WTC11 (cell line): ENCODE measurements at regions not wholly inside any gene's neighbourhood (a gene's known extent, or its start where the extent isn't known, plus 50 kb on each side); places are given as distances from the start of the nearest gene placed in this dataset.

Experiments
- ATAC-seq: fragments of 200-7000 bp; cut with Tn5 transposase; 2 replicates; pipeline ENCODE4 v1.10.0; 2021; ENCODE audit warnings: mild to moderate bottlenecking, moderate library complexity
- CTCF ChIA-PET: fragments of 300-600 bp; sonication (Branson Sonifier 250); formaldehyde crosslinking; loops from one replicate; lab custom pipeline; 2021; ENCODE audit warnings: antibody characterized with exemption; lab: Charles Lee
- POLR2A ChIA-PET: fragments of 350-600 bp; sonication (Branson Sonifier 250); formaldehyde crosslinking; loops from one replicate; lab custom pipeline; 2021; ENCODE audit warnings: antibody characterized with exemption; lab: Charles Lee
- DNase-seq: peaks from one replicate; pipeline ENCODE4 v3.0.0; 2021; ENCODE audit warnings: low spot score
- H3K27ac Mint-ChIP-seq: 2 replicates; pipeline ENCODE4 v1.8.0; 2021; ENCODE audit warnings: mixed read lengths
- H3K27me3 Mint-ChIP-seq: 2 replicates; pipeline ENCODE4 v1.8.0; 2021; ENCODE audit warnings: low read depth, mild to moderate bottlenecking, moderate library complexity, mixed read lengths
- H3K36me3 Mint-ChIP-seq: 2 replicates; pipeline ENCODE4 v1.8.0; 2021; ENCODE audit warnings: mixed read lengths
- H3K4me1 Mint-ChIP-seq: 2 replicates; pipeline ENCODE4 v1.8.0; 2022; ENCODE audit warnings: mixed read lengths
- H3K4me3 Mint-ChIP-seq: 2 replicates; pipeline ENCODE4 v1.8.0; 2021; ENCODE audit warnings: mild to moderate bottlenecking, moderate library complexity, mixed read lengths
- H3K9me3 Mint-ChIP-seq: 2 replicates; pipeline ENCODE4 v1.8.0; 2021; ENCODE audit warnings: mixed read lengths
- ATF2 ChIP-seq: sonication (generic); formaldehyde crosslinking; IDR thresholded peaks from 2 replicates; pipeline ENCODE4 v1.8.1; 2022; ENCODE audit warnings: low read depth, missing genetic modification reagents, borderline replicate concordance
- CBFB ChIP-seq: sonication (generic); formaldehyde crosslinking; IDR thresholded peaks from 2 replicates; pipeline ENCODE4 v1.8.1; 2022; ENCODE audit warnings: mild to moderate bottlenecking, low read depth, missing genetic modification reagents
- CREB1 ChIP-seq: sonication (generic); formaldehyde crosslinking; IDR thresholded peaks from 2 replicates; pipeline ENCODE4 v1.8.0; 2023; ENCODE audit warnings: mild to moderate bottlenecking, missing genetic modification reagents
- EMX1 ChIP-seq: fragments of 250-450 bp; sonication (Bioruptor Pico); IDR thresholded peaks from 2 replicates; pipeline ENCODE4 v1.8.0; 2021; ENCODE audit warnings: mild to moderate bottlenecking
- ERG ChIP-seq: fragments of 250-450 bp; sonication (Bioruptor Pico); IDR thresholded peaks from 2 replicates; pipeline ENCODE4 v1.8.0; 2021; ENCODE audit warnings: mild to moderate bottlenecking
- ESRRA ChIP-seq: sonication (generic); formaldehyde crosslinking; IDR thresholded peaks from 2 replicates; pipeline ENCODE4 v1.8.1; 2022; ENCODE audit warnings: mild to moderate bottlenecking, missing genetic modification reagents, borderline replicate concordance
- GTF2I ChIP-seq: fragments of 250-450 bp; sonication (Bioruptor Pico); conservative IDR thresholded peaks from 2 replicates; pipeline ENCODE4 v1.4.0; 2021; ENCODE audit warnings: mild to moderate bottlenecking
- KAT7 ChIP-seq: sonication (generic); formaldehyde crosslinking; IDR thresholded peaks from 2 replicates; pipeline ENCODE4 v1.8.1; 2023; ENCODE audit warnings: missing genetic modification reagents, mild to moderate bottlenecking, borderline replicate concordance
- NFE2L1 ChIP-seq: sonication (generic); formaldehyde crosslinking; IDR thresholded peaks from 2 replicates; pipeline ENCODE4 v1.8.1; 2023; ENCODE audit warnings: missing genetic modification reagents
- NFYB ChIP-seq: sonication (generic); formaldehyde crosslinking; conservative IDR thresholded peaks from 2 replicates; pipeline ENCODE4 v1.8.0; 2022; ENCODE audit warnings: low read depth, missing genetic modification reagents
- ZBTB21 ChIP-seq: sonication (generic); formaldehyde crosslinking; IDR thresholded peaks from 2 replicates; pipeline ENCODE4 v1.8.1; 2023; ENCODE audit warnings: mild to moderate bottlenecking, missing genetic modification reagents, borderline replicate concordance
- ZNF138 ChIP-seq: sonication (generic); formaldehyde crosslinking; conservative IDR thresholded peaks from 2 replicates; pipeline ENCODE4 v1.8.1; 2022; ENCODE audit warnings: mild to moderate bottlenecking, moderate library complexity, missing genetic modification reagents
- ZNF232 ChIP-seq: sonication (generic); formaldehyde crosslinking; IDR thresholded peaks from 2 replicates; pipeline ENCODE4 v1.8.0; 2022; ENCODE audit warnings: mild to moderate bottlenecking, missing genetic modification reagents
- ZNF532 ChIP-seq: fragments of 250-450 bp; sonication (Bioruptor Pico); IDR thresholded peaks from 2 replicates; pipeline ENCODE4 v1.9.0; 2021; ENCODE audit warnings: mild to moderate bottlenecking, borderline replicate concordance
- TF ChIP-seq, protein P1 (sequence below): fragments of 250-450 bp; sonication (Bioruptor Pico); conservative IDR thresholded peaks from 2 replicates; pipeline ENCODE4 v1.9.0; 2021; ENCODE audit warnings: mild to moderate bottlenecking
- TF ChIP-seq, protein P2 (sequence below): fragments of 200-600 bp; IDR thresholded peaks from 2 replicates; pipeline ENCODE4 v1.8.0; 2022; ENCODE audit warnings: antibody characterized with exemption
- TF ChIP-seq, protein P3 (sequence below): sonication (generic); formaldehyde crosslinking; IDR thresholded peaks from 2 replicates; pipeline ENCODE4 v1.8.0; 2022; ENCODE audit warnings: mild to moderate bottlenecking, missing genetic modification reagents
- TF ChIP-seq, protein P4 (sequence below): sonication (generic); formaldehyde crosslinking; IDR thresholded peaks from 2 replicates; pipeline ENCODE4 v1.8.1; 2023; ENCODE audit warnings: mild to moderate bottlenecking, missing genetic modification reagents, moderate library complexity

- no peak for TF ChIP-seq ZNF532 (CRISPR knock-in tag)
- TF ChIP-seq KAT7 (CRISPR knock-in tag): no peak
- no peak for TF ChIP-seq ZNF232 (CRISPR knock-in tag)
- TF ChIP-seq GTF2I (CRISPR knock-in tag): no peak
- TF ChIP-seq, protein P1, sequence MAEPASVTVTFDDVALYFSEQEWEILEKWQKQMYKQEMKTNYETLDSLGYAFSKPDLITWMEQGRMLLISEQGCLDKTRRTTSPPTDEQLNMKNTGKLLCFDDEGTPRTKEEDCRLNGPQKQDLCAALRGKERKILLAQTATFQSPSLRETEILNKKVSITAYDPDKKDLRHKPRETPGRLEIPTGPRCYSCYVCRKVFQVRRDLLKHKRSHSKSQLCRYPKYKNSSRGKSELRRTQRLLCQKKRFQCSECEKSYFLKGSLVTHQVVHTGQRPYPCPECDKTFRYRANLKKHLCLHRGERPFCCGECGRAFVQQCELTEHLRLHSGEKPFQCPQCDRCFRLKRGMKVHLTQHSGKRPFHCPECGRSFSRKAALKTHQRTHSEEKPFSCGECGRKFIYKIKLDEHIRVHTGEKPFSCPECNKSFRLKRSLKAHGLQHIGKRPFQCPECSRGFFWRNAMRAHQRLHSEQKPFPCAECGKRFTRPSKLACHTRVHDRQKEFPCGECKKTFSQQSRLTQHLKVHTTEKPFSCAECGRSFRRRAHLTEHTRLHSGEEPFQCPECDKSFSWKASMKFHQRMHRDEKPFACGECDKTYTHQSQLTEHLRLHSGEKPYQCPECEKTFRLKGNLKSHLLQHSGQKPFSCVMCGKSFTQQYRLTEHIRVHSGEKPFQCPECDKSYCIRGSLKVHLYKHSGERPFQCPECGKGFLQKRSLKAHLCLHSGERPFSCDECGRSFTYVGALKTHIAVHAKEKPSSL (CRISPR knock-in tag): no peak
- TF ChIP-seq ATF2: no peak
These were observed 2384.1 kb downstream of the PCDH7 start (continued) for GRCh38 chr4:33104273-33104672.

- no peak for TF ChIP-seq NFYB (CRISPR knock-in tag)
- TF ChIP-seq, protein P2, sequence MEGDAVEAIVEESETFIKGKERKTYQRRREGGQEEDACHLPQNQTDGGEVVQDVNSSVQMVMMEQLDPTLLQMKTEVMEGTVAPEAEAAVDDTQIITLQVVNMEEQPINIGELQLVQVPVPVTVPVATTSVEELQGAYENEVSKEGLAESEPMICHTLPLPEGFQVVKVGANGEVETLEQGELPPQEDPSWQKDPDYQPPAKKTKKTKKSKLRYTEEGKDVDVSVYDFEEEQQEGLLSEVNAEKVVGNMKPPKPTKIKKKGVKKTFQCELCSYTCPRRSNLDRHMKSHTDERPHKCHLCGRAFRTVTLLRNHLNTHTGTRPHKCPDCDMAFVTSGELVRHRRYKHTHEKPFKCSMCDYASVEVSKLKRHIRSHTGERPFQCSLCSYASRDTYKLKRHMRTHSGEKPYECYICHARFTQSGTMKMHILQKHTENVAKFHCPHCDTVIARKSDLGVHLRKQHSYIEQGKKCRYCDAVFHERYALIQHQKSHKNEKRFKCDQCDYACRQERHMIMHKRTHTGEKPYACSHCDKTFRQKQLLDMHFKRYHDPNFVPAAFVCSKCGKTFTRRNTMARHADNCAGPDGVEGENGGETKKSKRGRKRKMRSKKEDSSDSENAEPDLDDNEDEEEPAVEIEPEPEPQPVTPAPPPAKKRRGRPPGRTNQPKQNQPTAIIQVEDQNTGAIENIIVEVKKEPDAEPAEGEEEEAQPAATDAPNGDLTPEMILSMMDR: no peak
- TF ChIP-seq, protein P3, sequence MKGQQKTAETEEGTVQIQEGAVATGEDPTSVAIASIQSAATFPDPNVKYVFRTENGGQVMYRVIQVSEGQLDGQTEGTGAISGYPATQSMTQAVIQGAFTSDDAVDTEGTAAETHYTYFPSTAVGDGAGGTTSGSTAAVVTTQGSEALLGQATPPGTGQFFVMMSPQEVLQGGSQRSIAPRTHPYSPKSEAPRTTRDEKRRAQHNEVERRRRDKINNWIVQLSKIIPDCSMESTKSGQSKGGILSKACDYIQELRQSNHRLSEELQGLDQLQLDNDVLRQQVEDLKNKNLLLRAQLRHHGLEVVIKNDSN (CRISPR knock-in tag): no peak
- Mint-ChIP-seq H3K36me3 (no peaks in the 10 kb centered on the region), H3K4me1 (peaks cover 9% of the 10 kb centered on the region), H3K4me3 (no peak overlapping the region), H3K27me3 (no peaks in the 10 kb centered on the region), H3K27ac (no peak overlapping the region), H3K9me3 (peaks cover 15% of the 10 kb centered on the region)
- ChIA-PET CTCF (no interaction called here), POLR2A (no interaction called here)
- DNase-seq (no peak), ATAC-seq (no peak)
These were observed 2387.6 kb downstream of the PCDH7 start for GRCh38 chr4:33107814-33108213.

GRCh38 chr4:33111117-33111516, 2390.9 kb downstream of the PCDH7 start:
- POLR2A ChIA-PET: no interaction called here
- H3K9me3 Mint-ChIP-seq: peaks cover 21% of the 10 kb centered on the region
- H3K27ac Mint-ChIP-seq: no peak overlapping the region
- H3K4me3 Mint-ChIP-seq: no peak overlapping the region
- H3K4me1 Mint-ChIP-seq: 0 out of 2 replicates have a peak, but pooled peaks cover 3% of the 10 kb centered on the region
- no peak for ATAC-seq
- DNase-seq: no peak
- no peaks in the 10 kb centered on the region for H3K36me3 Mint-ChIP-seq
- CTCF ChIA-PET: no interaction called here
- no peaks in the 10 kb centered on the region for H3K27me3 Mint-ChIP-seq
- TF ChIP-seq, protein P4, sequence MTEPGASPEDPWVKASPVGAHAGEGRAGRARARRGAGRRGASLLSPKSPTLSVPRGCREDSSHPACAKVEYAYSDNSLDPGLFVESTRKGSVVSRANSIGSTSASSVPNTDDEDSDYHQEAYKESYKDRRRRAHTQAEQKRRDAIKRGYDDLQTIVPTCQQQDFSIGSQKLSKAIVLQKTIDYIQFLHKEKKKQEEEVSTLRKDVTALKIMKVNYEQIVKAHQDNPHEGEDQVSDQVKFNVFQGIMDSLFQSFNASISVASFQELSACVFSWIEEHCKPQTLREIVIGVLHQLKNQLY: no peak
- TF ChIP-seq ZNF138 (CRISPR knock-in tag): no peak
- TF ChIP-seq CREB1: no peak
- TF ChIP-seq ZBTB21: no peak
- TF ChIP-seq, protein P1 (CRISPR knock-in tag): no peak
- no peak for TF ChIP-seq NFE2L1 (CRISPR knock-in tag)
- no peak for TF ChIP-seq ERG (CRISPR knock-in tag)
- TF ChIP-seq ESRRA (CRISPR knock-in tag): no peak
- TF ChIP-seq CBFB (CRISPR knock-in tag): no peak
- no peak for TF ChIP-seq EMX1
